Activated naive CD8-positive, alpha-beta T cell treated with anti-CD3 and anti-CD28 coated beads, Interleukin-2, amount 50 U/mL, for 24 hours (primary cell): ENCODE measurements at regions not wholly inside any gene's neighbourhood (a gene's known extent, or its start where the extent isn't known, plus 50 kb on each side); places are given as distances from the start of the nearest gene placed in this dataset.

Experiments
- ATAC-seq: fragments of 150-1000 bp; cut with Tn5 transposase; one replicate; pipeline ENCODE4 v1.10.0; 2021
- DNase-seq: peaks from one replicate; pipeline ENCODE4 v3.0.0; 2021
- H3K27ac Mint-ChIP-seq: one replicate; pipeline ENCODE4 v1.8.0; 2021; ENCODE audit warnings: mild to moderate bottlenecking, mixed read lengths
- H3K27me3 Mint-ChIP-seq: one replicate; pipeline ENCODE4 v1.8.0; 2021; ENCODE audit warnings: mixed read lengths
- H3K36me3 Mint-ChIP-seq: one replicate; pipeline ENCODE4 v1.8.0; 2021; ENCODE audit warnings: low read depth, mixed read lengths
- H3K4me1 Mint-ChIP-seq: one replicate; pipeline ENCODE4 v1.8.0; 2021; ENCODE audit warnings: mixed read lengths
- H3K4me3 Mint-ChIP-seq: one replicate; pipeline ENCODE4 v1.8.0; 2021; ENCODE audit warnings: mild to moderate bottlenecking, moderate library complexity, mixed read lengths
- H3K9me3 Mint-ChIP-seq: one replicate; pipeline ENCODE4 v1.8.0; 2021; ENCODE audit warnings: mixed read lengths

GRCh38 chr2:7930800-7931635, 750.8 kb upstream of the ID2 start:
- Mint-ChIP-seq H3K27ac (peak overlapping the region; percentile 40), H3K4me3 (no peak overlapping the region), H3K9me3 (peaks cover 5% of the 10 kb centered on the region), H3K27me3 (no peaks in the 10 kb centered on the region), H3K4me1 (peaks cover 20% of the 10 kb centered on the region), H3K36me3 (no peaks in the 10 kb centered on the region)
- DNase-seq (no peak), ATAC-seq (peak; percentile 53)

- peak overlapping the region; percentile 22 for H3K27ac Mint-ChIP-seq
- H3K4me3 Mint-ChIP-seq: no peak overlapping the region
- no peak for ATAC-seq
- H3K4me1 Mint-ChIP-seq: peaks cover 20% of the 10 kb centered on the region
- no peak for DNase-seq
- H3K36me3 Mint-ChIP-seq: no peaks in the 10 kb centered on the region
- H3K27me3 Mint-ChIP-seq: no peaks in the 10 kb centered on the region
- H3K9me3 Mint-ChIP-seq: peaks cover 5% of the 10 kb centered on the region
Observed at GRCh38 chr2:7931808-7932207, 750.0 kb upstream of the ID2 start.

GRCh38 chr2:7933672-7934071, 748.2 kb upstream of the ID2 start:
- Mint-ChIP-seq H3K36me3 (no peaks in the 10 kb centered on the region), H3K4me3 (no peak overlapping the region), H3K9me3 (peaks cover 5% of the 10 kb centered on the region), H3K27ac (no peak overlapping the region), H3K4me1 (peaks cover 20% of the 10 kb centered on the region), H3K27me3 (no peaks in the 10 kb centered on the region)
- DNase-seq: no peak
- ATAC-seq: no peak

- Mint-ChIP-seq H3K36me3 (no peaks in the 10 kb centered on the region), H3K4me1 (peaks cover 21% of the 10 kb centered on the region), H3K27me3 (no peaks in the 10 kb centered on the region), H3K27ac (no peak overlapping the region), H3K9me3 (peaks cover 5% of the 10 kb centered on the region), H3K4me3 (no peak overlapping the region)
- ATAC-seq: no peak
- no peak for DNase-seq
Observed at GRCh38 chr2:7934476-7934875, 747.4 kb upstream of the ID2 start.

GRCh38 chr2:7937082-7937481, 744.8 kb upstream of the ID2 start:
- no peak for DNase-seq
- Mint-ChIP-seq H3K36me3 (no peaks in the 10 kb centered on the region), H3K4me3 (no peak overlapping the region), H3K27ac (no peak overlapping the region), H3K9me3 (peaks cover 5% of the 10 kb centered on the region), H3K27me3 (no peaks in the 10 kb centered on the region), H3K4me1 (peaks cover 14% of the 10 kb centered on the region)
- no peak for ATAC-seq

- peaks cover 6% of the 10 kb centered on the region for H3K4me1 Mint-ChIP-seq
- DNase-seq (no peak), ATAC-seq (no peak)
- H3K36me3 Mint-ChIP-seq: no peaks in the 10 kb centered on the region
- no peaks in the 10 kb centered on the region for H3K27me3 Mint-ChIP-seq
- H3K4me3 Mint-ChIP-seq: no peak overlapping the region
- H3K27ac Mint-ChIP-seq: no peak overlapping the region
- no peaks in the 10 kb centered on the region for H3K9me3 Mint-ChIP-seq
Observed at GRCh38 chr2:7940723-7941122, 741.1 kb upstream of the ID2 start.

GRCh38 chr2:7943446-7943845, 738.4 kb upstream of the ID2 start:
- no peak for DNase-seq
- Mint-ChIP-seq H3K27me3 (no peaks in the 10 kb centered on the region), H3K4me1 (peaks cover 6% of the 10 kb centered on the region), H3K27ac (no peak overlapping the region), H3K4me3 (no peak overlapping the region), H3K9me3 (no peaks in the 10 kb centered on the region), H3K36me3 (no peaks in the 10 kb centered on the region)
- no peak for ATAC-seq

- no peak overlapping the region for H3K27ac Mint-ChIP-seq
- H3K4me3 Mint-ChIP-seq: no peak overlapping the region
- no peak for DNase-seq
- no peaks in the 10 kb centered on the region for H3K36me3 Mint-ChIP-seq
- no peaks in the 10 kb centered on the region for H3K27me3 Mint-ChIP-seq
- no peaks in the 10 kb centered on the region for H3K4me1 Mint-ChIP-seq
- H3K9me3 Mint-ChIP-seq: no peaks in the 10 kb centered on the region
- no peak for ATAC-seq
Observed at GRCh38 chr2:7945026-7945425, 736.8 kb upstream of the ID2 start.

- DNase-seq: no peak
Observed at GRCh38 chr2:7950035-7950612, 731.7 kb upstream of the ID2 start.

GRCh38 chr2:7951001-7951400, 730.9 kb upstream of the ID2 start:
- H3K9me3 Mint-ChIP-seq: no peaks in the 10 kb centered on the region
- no peak for ATAC-seq

More at GRCh38 chr2:7950035-7950612, 731.7 kb upstream of the ID2 start:
- no peak for ATAC-seq
- Mint-ChIP-seq H3K9me3 (no peaks in the 10 kb centered on the region), H3K4me1 (no peaks in the 10 kb centered on the region), H3K4me3 (no peak overlapping the region), H3K36me3 (no peaks in the 10 kb centered on the region), H3K27ac (no peak overlapping the region), H3K27me3 (no peaks in the 10 kb centered on the region)

GRCh38 chr2:7951490-7951889, 730.4 kb upstream of the ID2 start:
- no peak overlapping the region for H3K4me3 Mint-ChIP-seq
- DNase-seq (no peak), ATAC-seq (no peak)
- H3K4me1 Mint-ChIP-seq: no peaks in the 10 kb centered on the region
- no peak overlapping the region for H3K27ac Mint-ChIP-seq
- H3K9me3 Mint-ChIP-seq: no peaks in the 10 kb centered on the region
- no peaks in the 10 kb centered on the region for H3K36me3 Mint-ChIP-seq
- no peaks in the 10 kb centered on the region for H3K27me3 Mint-ChIP-seq

More at GRCh38 chr2:7951001-7951400, 730.9 kb upstream of the ID2 start:
- DNase-seq: no peak
- Mint-ChIP-seq H3K4me3 (no peak overlapping the region), H3K27me3 (no peaks in the 10 kb centered on the region), H3K27ac (no peak overlapping the region), H3K4me1 (no peaks in the 10 kb centered on the region), H3K36me3 (no peaks in the 10 kb centered on the region)

GRCh38 chr2:7952046-7952745, 729.7 kb upstream of the ID2 start:
- Mint-ChIP-seq H3K4me3 (no peak overlapping the region), H3K27ac (no peak overlapping the region), H3K9me3 (no peaks in the 10 kb centered on the region), H3K4me1 (no peaks in the 10 kb centered on the region), H3K36me3 (no peaks in the 10 kb centered on the region), H3K27me3 (no peaks in the 10 kb centered on the region)
- no peak for DNase-seq
- ATAC-seq: no peak

GRCh38 chr2:7953195-7953594, 728.7 kb upstream of the ID2 start:
- H3K4me1 Mint-ChIP-seq: no peaks in the 10 kb centered on the region
- H3K4me3 Mint-ChIP-seq: no peak overlapping the region
- no peaks in the 10 kb centered on the region for H3K27me3 Mint-ChIP-seq
- DNase-seq (no peak), ATAC-seq (no peak)
- H3K27ac Mint-ChIP-seq: no peak overlapping the region
- H3K9me3 Mint-ChIP-seq: no peaks in the 10 kb centered on the region
- H3K36me3 Mint-ChIP-seq: no peaks in the 10 kb centered on the region

- Mint-ChIP-seq H3K4me3 (no peak overlapping the region), H3K4me1 (no peaks in the 10 kb centered on the region), H3K36me3 (no peaks in the 10 kb centered on the region), H3K27me3 (no peaks in the 10 kb centered on the region), H3K27ac (no peak overlapping the region), H3K9me3 (no peaks in the 10 kb centered on the region)
- DNase-seq (no peak), ATAC-seq (no peak)
Observed at GRCh38 chr2:7954234-7954633, 727.6 kb upstream of the ID2 start.

- no peaks in the 10 kb centered on the region for H3K4me1 Mint-ChIP-seq
- DNase-seq: no peak
Observed at GRCh38 chr2:7956126-7956689, 725.6 kb upstream of the ID2 start.

More at GRCh38 chr2:7956126-7956689, 725.6 kb upstream of the ID2 start:
- H3K36me3 Mint-ChIP-seq: no peaks in the 10 kb centered on the region
- no peak overlapping the region for H3K4me3 Mint-ChIP-seq
- no peak overlapping the region for H3K27ac Mint-ChIP-seq
- no peak for ATAC-seq
- H3K27me3 Mint-ChIP-seq: no peaks in the 10 kb centered on the region
- no peaks in the 10 kb centered on the region for H3K9me3 Mint-ChIP-seq
